HEK293T (cell line): ENCODE measurements at regions not wholly inside any gene's neighbourhood (a gene's known extent, or its start where the extent isn't known, plus 50 kb on each side); places are given as distances from the start of the nearest gene placed in this dataset.

Source experiments
- CTCF ChIA-PET: fragments of 350-600 bp; formaldehyde crosslinking; extraction: SDS; loops from one replicate; lab custom pipeline; 2021; ENCODE audit warnings: antibody characterized with exemption, inconsistent platforms; lab: Yijun Ruan, JAX
- POLR2A ChIA-PET: fragments of 350-600 bp; formaldehyde crosslinking; extraction: SDS; loops from one replicate; lab custom pipeline; 2020; ENCODE audit warnings: antibody characterized with exemption, inconsistent platforms; lab: Yijun Ruan, JAX
- DNase-seq: peaks from one replicate; pipeline ENCODE4 v3.0.0; 2012; ENCODE audit warnings: mixed read lengths; ENCODE audit errors: extremely low spot score
- ARNT ChIP-seq: fragments of 450-650 bp; IDR thresholded peaks from 2 replicates; pipeline ENCODE4 v1.6.1; 2017; ENCODE audit warnings: mild to moderate bottlenecking
- BHLHE40 ChIP-seq: fragments of 450-650 bp; IDR thresholded peaks from 2 replicates; pipeline ENCODE4 v1.6.1; 2016; ENCODE audit warnings: mild to moderate bottlenecking, moderate library complexity, borderline replicate concordance
- CTBP1 ChIP-seq: fragments of 450-650 bp; IDR thresholded peaks from 2 replicates; pipeline ENCODE4 v1.6.1; 2016; ENCODE audit warnings: borderline replicate concordance
- ELF4 ChIP-seq: fragments of 450-650 bp; IDR thresholded peaks from 2 replicates; pipeline ENCODE4 v1.6.1; 2017; ENCODE audit warnings: antibody characterized with exemption
- FOXA1 ChIP-seq: fragments of 450-650 bp; IDR thresholded peaks from 2 replicates; pipeline ENCODE4 v1.6.1; 2016; ENCODE audit warnings: mild to moderate bottlenecking
- FOXK2 ChIP-seq: fragments of 450-650 bp; IDR thresholded peaks from 2 replicates; pipeline ENCODE4 v1.6.1; 2016; ENCODE audit warnings: mild to moderate bottlenecking
- FOXM1 ChIP-seq: fragments of 450-650 bp; IDR thresholded peaks from 2 replicates; pipeline ENCODE4 v1.6.1; 2017; ENCODE audit warnings: mild to moderate bottlenecking, borderline replicate concordance
- HDGF ChIP-seq: fragments of 450-650 bp; IDR thresholded peaks from 2 replicates; pipeline ENCODE4 v1.6.1; 2017; ENCODE audit warnings: antibody characterized with exemption, borderline replicate concordance
- L3MBTL2 ChIP-seq: fragments of 450-650 bp; conservative IDR thresholded peaks from 2 replicates; pipeline ENCODE4 v1.6.1; 2016; ENCODE audit warnings: mild to moderate bottlenecking
- LEF1 ChIP-seq: fragments of 450-650 bp; IDR thresholded peaks from 2 replicates; pipeline ENCODE4 v1.6.1; 2017; ENCODE audit warnings: mild to moderate bottlenecking, borderline replicate concordance
- NFRKB ChIP-seq: fragments of 450-650 bp; IDR thresholded peaks from 2 replicates; pipeline ENCODE4 v1.6.1; 2016; ENCODE audit warnings: mild to moderate bottlenecking, moderate library complexity
- SP1 ChIP-seq: fragments of 450-650 bp; IDR thresholded peaks from 2 replicates; pipeline ENCODE4 v1.6.1; 2017
- SUZ12 ChIP-seq: fragments of 450-650 bp; IDR thresholded peaks from 2 replicates; pipeline ENCODE4 v1.6.1; 2016; ENCODE audit warnings: mild to moderate bottlenecking
- TARDBP ChIP-seq: fragments of 450-650 bp; IDR thresholded peaks from 2 replicates; pipeline ENCODE4 v1.6.1; 2016
- ZNF384 ChIP-seq: fragments of 450-650 bp; IDR thresholded peaks from 2 replicates; pipeline ENCODE4 v1.6.1; 2016
- TF ChIP-seq, protein P1 (sequence below): fragments of 450-650 bp; IDR thresholded peaks from 2 replicates; pipeline ENCODE4 v1.6.1; 2016

DNA sequence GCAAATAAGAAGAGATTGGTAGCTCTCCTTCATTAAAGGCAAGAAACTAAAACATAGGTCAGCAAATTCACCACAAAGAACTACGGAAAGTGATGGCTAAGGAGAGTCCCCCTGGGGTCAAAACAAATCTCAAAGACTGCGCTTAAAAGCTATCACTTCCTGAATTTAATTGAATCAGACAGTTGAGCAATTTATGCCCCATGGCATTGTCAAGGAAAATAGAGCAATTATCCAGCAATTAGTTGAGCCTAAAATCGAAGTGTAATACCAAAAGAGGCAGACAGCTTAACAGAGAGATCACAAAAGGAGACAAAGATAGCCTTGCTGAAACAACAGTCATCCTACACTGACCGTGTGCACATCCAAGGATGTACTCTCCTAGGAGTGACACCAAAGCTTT, 74.4 kb upstream of the SCN10A start:
- CTCF ChIA-PET: no interaction called here
- TF ChIP-seq ARNT (no peak), FOXK2 (no peak), L3MBTL2 (no peak), SUZ12 (no peak), ZNF384 (no peak), FOXM1 (no peak), TARDBP (no peak), ELF4 (no peak), SP1 (no peak), CTBP1 (no peak), LEF1 (no peak), HDGF (no peak), BHLHE40 (no peak), FOXA1 (no peak), NFRKB (no peak)
- TF ChIP-seq, protein P1, sequence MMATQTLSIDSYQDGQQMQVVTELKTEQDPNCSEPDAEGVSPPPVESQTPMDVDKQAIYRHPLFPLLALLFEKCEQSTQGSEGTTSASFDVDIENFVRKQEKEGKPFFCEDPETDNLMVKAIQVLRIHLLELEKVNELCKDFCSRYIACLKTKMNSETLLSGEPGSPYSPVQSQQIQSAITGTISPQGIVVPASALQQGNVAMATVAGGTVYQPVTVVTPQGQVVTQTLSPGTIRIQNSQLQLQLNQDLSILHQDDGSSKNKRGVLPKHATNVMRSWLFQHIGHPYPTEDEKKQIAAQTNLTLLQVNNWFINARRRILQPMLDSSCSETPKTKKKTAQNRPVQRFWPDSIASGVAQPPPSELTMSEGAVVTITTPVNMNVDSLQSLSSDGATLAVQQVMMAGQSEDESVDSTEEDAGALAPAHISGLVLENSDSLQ: no peak
- no peak for DNase-seq
- POLR2A ChIA-PET: no interaction called here

DNA sequence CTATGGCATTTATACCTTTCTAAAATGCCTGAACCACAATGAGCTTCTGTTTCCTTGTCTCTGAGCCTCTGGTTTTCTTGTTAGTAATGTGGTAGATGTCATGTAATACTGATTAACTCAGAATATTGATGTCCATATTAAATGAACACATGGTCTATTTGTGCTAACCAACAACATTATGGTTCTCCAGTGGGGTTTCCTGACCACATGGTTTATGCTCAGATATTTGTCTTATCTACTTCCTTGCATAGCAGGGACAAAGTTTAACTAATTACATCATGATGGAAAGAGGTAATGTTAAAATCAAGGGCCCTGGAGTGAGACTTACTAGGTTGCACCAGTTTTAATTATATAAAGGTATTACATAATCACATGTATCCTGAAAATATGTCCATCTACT, 62.6 kb upstream of the SCN10A start:
- DNase-seq: no peak
- POLR2A ChIA-PET: no interaction called here
- TF ChIP-seq FOXA1: no peak
- TF ChIP-seq SUZ12: no peak
- TF ChIP-seq BHLHE40: no peak
- no peak for TF ChIP-seq NFRKB
- CTCF ChIA-PET: no interaction called here
